Stomach smooth muscle (tissue), 2 donors: ENCODE measurements at regions not wholly inside any gene's neighbourhood (a gene's known extent, or its start where the extent isn't known, plus 50 kb on each side); places are given as distances from the start of the nearest gene placed in this dataset.

Experiments
- H3K27ac ChIP-seq: one replicate; pipeline ENCODE4 v1.7.0; 2013; ENCODE audit warnings: mild to moderate bottlenecking, low read length, inconsistent platforms
- H3K27me3 ChIP-seq, 2 donors: one replicate each; pipeline ENCODE4 v1.7.0; 2013; ENCODE audit warnings: low read length in 2 of 2; ENCODE audit not compliant: insufficient read depth in 2 of 2, control insufficient read depth in 1 of 2
- H3K36me3 ChIP-seq, 2 donors: one replicate each; pipeline ENCODE4 v1.7.0; 2013; ENCODE audit warnings: low read length in 2 of 2; ENCODE audit not compliant: control insufficient read depth in 2 of 2, insufficient read depth in 2 of 2
- H3K4me1 ChIP-seq: one replicate; pipeline ENCODE4 v1.7.0; 2013; ENCODE audit warnings: low read length; ENCODE audit not compliant: control insufficient read depth, insufficient read depth
- H3K4me3 ChIP-seq, 2 donors: one replicate each; pipeline ENCODE4 v1.7.0; 2013; ENCODE audit warnings: low read length in 2 of 2
- H3K9ac ChIP-seq, 2 donors: one replicate each; pipeline ENCODE4 v1.7.0; 2013; ENCODE audit warnings: low read length in 2 of 2, mild to moderate bottlenecking in 1 of 2
- H3K9me3 ChIP-seq, 2 donors: one replicate each; pipeline ENCODE4 v1.7.0; 2013; ENCODE audit warnings: low read length in 2 of 2; ENCODE audit not compliant: control insufficient read depth in 2 of 2
- donor health status: healthy.
- donor health status: Pancreatic carcinoma.

DNA sequence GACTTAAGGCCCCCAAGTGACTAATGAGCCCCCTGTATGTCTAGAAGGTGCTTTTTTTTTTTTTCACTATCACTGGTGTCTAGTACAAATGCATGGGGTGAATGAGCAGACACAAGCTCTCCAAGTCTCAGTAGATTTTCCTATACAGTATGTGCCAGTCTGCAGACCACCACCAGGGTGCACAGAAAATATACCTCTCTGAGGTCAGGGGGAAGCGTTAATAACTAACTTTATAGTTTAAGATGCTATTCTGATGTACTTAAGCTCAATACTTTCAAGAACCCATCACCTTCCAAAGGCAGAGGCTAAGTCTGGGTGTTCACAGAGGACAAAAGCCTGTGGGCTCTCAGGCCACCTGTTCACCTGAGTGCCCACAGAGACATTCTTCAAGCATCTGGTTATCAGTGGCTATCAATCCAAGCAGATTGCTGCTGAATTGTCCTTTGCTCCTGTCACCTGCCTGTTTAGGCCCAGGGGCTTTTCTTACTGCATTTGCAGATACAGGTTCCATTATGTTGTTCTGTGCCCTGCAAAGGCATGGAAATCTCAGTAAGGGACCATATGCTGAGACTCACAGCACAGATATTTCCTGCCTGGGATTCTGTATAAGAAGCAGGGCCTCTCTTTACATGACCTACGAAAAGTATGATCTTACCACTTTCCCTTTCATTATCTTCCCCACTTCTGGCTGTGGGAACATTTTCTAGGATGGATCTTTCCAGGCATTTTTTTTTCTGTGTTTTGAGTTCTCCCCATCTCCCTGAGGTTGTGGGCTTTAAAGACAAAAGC, 534.6 kb downstream of the TNS1 start:
- H3K27me3 ChIP-seq: no peaks in the 10 kb centered on the region
- H3K4me3 ChIP-seq: no peak overlapping the region
- H3K36me3 ChIP-seq: no peaks in the 10 kb centered on the region
- H3K27ac ChIP-seq: no peak overlapping the region
- no peaks in the 10 kb centered on the region for H3K9me3 ChIP-seq
- peaks cover 6% of the 10 kb centered on the region for H3K4me1 ChIP-seq
- H3K9ac ChIP-seq: no peak overlapping the region

DNA sequence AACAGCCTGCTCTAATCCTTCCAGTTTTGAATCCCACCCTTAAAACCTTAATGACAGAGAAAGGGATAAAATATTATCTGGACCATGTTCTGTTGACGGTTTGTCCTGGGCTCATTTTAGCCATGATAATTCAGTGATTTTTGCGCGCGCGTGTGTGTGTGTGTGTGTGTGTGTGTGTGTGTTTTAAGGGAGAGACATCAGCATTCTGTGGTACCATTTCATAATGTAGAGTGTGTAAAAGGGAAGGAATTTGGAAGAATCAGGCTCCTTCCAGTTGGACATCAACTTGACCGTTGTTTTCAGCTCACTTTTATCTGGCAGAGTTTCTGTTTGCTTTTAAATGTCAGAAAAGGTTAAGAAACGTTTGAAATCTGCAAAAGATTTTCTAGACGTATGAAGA, 535.5 kb downstream of the TNS1 start:
- no peaks in the 10 kb centered on the region for H3K9me3 ChIP-seq
- peaks cover 6% of the 10 kb centered on the region for H3K4me1 ChIP-seq
- no peaks in the 10 kb centered on the region for H3K27me3 ChIP-seq
- no peak overlapping the region for H3K9ac ChIP-seq
- H3K36me3 ChIP-seq: no peaks in the 10 kb centered on the region
- no peak overlapping the region for H3K4me3 ChIP-seq
- H3K27ac ChIP-seq: no peak overlapping the region

- H3K27ac ChIP-seq: no peak overlapping the region
- H3K9me3 ChIP-seq: no peaks in the 10 kb centered on the region
- H3K9ac ChIP-seq: no peak overlapping the region
- H3K4me3 ChIP-seq: no peak overlapping the region
- H3K27me3 ChIP-seq: no peaks in the 10 kb centered on the region
- H3K36me3 ChIP-seq: no peaks in the 10 kb centered on the region
- H3K4me1 ChIP-seq: peaks cover 6% of the 10 kb centered on the region
These were observed 536.0 kb downstream of the TNS1 start for GRCh38 chr2:217466805-217467204.

DNA sequence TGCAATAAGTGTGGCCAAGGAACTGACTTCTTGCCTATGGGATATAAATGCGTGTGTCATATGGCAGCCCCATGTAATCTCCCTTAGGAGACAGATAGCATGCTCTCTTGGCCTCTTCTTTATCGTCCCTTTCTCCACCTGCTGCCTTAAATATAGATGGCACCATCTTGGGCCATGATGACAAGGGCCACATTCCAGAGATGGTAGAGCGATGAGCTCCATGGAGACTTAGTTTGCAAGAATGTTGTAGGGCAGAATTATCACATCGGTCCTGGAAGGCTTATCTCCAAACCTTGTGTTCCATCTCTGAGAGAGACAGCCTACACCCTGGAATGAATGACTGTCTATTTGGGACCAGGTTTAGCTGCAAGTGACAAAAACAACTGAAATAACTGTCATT, 536.7 kb downstream of the TNS1 start:
- H3K36me3 ChIP-seq: no peaks in the 10 kb centered on the region
- H3K4me3 ChIP-seq: no peak overlapping the region
- H3K9me3 ChIP-seq: no peaks in the 10 kb centered on the region
- H3K4me1 ChIP-seq: peaks cover 6% of the 10 kb centered on the region
- H3K27me3 ChIP-seq: no peaks in the 10 kb centered on the region
- no peak overlapping the region for H3K27ac ChIP-seq
- no peak overlapping the region for H3K9ac ChIP-seq

- no peaks in the 10 kb centered on the region for H3K9me3 ChIP-seq
- no peak overlapping the region for H3K9ac ChIP-seq
- H3K4me3 ChIP-seq: no peak overlapping the region
- no peaks in the 10 kb centered on the region for H3K27me3 ChIP-seq
- no peak overlapping the region for H3K27ac ChIP-seq
- H3K36me3 ChIP-seq: no peaks in the 10 kb centered on the region
- peaks cover 6% of the 10 kb centered on the region for H3K4me1 ChIP-seq
These were observed 537.7 kb downstream of the TNS1 start for GRCh38 chr2:217465100-217465499.

DNA sequence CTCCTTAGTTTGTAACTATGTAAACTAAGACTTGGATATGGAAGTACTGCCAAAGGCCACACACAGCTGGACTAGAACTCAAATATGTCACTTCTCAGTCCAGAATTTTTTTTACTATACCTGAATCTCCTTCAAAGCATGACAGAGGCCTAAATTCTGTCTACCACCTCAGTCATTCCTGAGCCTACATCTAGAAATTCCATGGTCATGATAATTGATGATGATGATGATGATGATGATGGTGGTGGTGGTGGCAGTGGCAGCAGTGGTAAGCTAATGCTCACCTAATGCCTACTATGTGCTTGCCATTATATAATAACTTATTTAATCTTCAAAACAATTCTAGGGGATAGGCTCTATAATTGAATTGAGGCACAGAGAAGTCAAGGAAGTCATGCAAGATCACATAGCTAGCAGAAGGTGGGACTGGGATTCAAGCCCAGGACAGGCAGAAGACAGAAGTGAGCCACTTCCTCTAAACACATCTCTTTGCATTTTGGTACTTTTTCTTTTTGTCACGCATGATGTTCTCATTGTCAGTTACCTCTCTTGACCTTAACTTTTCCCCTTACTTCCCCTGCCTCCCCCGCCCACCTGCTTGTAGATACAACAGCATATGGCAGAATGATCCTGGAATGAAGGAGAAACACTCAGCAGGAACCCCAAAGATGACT, 539.3 kb downstream of the TNS1 start:
- Histone ChIP-seq H3K9me3 (no peaks in the 10 kb centered on the region), H3K9ac (no peak overlapping the region), H3K27me3 (no peaks in the 10 kb centered on the region), H3K4me3 (no peak overlapping the region), H3K36me3 (no peaks in the 10 kb centered on the region), H3K27ac (no peak overlapping the region), H3K4me1 (peaks cover 6% of the 10 kb centered on the region)

DNA sequence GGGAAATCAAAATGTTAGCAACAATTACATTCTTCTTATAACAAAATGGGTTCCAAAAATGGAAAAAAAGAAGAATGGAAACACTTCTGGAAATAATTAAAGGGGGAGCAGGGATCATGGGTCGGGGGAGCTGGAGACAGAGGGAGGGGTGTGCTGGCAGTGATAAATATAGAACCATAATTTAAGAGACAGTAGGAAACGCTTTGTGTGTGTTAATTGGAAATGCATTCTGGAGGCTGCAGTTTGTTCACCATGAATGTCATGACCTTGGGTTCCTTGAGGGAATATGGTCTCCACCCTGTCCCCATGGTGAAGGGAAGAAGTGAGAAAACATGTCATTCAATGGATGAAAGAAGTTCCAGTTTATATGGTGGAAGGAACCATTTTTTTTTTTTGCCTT, 540.7 kb downstream of the TNS1 start:
- H3K27me3 ChIP-seq: no peaks in the 10 kb centered on the region
- no peaks in the 10 kb centered on the region for H3K9me3 ChIP-seq
- no peak overlapping the region for H3K9ac ChIP-seq
- H3K36me3 ChIP-seq: no peaks in the 10 kb centered on the region
- H3K4me1 ChIP-seq: peaks cover 4% of the 10 kb centered on the region
- no peak overlapping the region for H3K4me3 ChIP-seq
- H3K27ac ChIP-seq: no peak overlapping the region

- H3K9ac ChIP-seq: no peak overlapping the region
- H3K27me3 ChIP-seq: no peaks in the 10 kb centered on the region
- no peaks in the 10 kb centered on the region for H3K9me3 ChIP-seq
- H3K36me3 ChIP-seq: no peaks in the 10 kb centered on the region
- peaks cover under 1% of the 10 kb centered on the region for H3K4me1 ChIP-seq
- no peak overlapping the region for H3K27ac ChIP-seq
- H3K4me3 ChIP-seq: no peak overlapping the region
These were observed 541.1 kb downstream of the TNS1 start for GRCh38 chr2:217461674-217462073.

DNA sequence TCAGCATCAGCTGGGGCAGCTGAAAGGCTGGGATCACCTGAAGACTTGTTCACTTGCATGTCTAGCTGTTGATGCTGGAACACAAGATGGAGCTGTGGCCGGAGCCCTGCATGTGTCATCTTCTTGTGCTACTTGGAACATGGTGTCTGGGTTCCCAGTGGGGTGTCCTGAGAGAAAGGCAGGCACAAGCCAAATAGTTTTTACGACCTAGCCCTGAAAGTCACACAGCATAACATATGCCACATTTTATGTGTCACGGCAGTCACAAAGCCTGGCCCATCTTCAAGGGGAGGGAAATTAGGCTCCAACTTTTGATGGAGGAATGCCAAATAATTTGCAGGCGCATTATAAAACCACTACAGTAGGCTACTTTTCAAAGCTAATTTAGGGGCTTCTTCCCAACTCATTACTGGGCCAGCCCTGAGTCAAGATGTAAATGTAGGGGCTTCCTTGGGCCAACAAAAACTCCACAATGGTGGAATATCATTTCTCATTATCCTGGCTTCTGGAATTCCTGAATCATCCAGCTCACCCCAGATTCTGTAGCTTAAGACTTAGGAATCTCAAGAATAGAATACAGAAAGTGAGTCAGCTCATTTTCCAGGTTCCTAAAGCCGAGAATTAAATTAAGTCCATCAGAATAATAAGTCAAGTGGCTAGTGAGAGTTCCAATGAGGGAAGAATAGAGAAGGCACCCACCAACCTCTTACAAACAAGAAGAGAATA, 543.0 kb downstream of the TNS1 start:
- Histone ChIP-seq H3K27ac (no peak overlapping the region), H3K9ac (no peak overlapping the region), H3K4me3 (no peak overlapping the region), H3K9me3 (no peaks in the 10 kb centered on the region), H3K27me3 (no peaks in the 10 kb centered on the region), H3K4me1 (no peaks in the 10 kb centered on the region), H3K36me3 (no peaks in the 10 kb centered on the region)

DNA sequence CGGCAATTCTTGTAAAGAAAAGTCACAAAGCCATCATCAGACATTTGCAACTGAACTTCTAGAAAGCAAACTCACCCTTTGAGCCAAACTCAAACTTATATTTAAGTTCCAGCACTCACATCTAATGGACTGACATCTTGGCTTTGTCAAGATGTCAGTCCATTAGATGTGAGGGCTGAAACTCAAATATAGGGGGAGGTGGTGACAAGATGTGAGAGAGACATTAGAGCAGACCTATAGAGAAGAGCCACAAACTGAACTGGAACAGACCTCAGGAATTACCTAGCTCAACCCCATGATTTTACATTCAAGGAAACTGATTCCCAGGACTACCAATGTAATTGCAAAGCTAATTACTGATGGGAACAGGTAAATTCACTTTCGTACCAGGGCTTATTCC, 543.8 kb downstream of the TNS1 start:
- Histone ChIP-seq H3K27ac (no peak overlapping the region), H3K4me3 (no peak overlapping the region), H3K36me3 (no peaks in the 10 kb centered on the region), H3K9me3 (no peaks in the 10 kb centered on the region), H3K4me1 (no peaks in the 10 kb centered on the region), H3K27me3 (no peaks in the 10 kb centered on the region), H3K9ac (no peak overlapping the region)

DNA sequence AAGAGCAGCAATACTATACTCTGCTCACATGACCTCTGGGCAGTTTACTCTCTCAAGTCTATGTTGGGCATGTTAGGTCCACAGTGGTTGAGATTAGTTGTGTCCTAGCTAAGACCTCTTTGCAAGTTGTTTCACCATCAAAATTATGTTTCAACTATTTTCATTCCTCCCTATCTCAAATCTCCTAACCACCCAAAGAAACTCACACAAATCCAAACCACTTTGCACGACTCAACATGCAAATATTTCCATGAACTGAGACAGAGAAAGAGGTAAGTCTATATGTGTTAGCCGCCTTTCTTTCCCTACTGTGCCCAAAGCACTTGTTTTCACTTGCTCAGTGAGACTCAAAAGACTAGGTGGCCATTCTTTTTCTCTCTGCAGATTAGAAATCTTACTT, 546.8 kb downstream of the TNS1 start:
- H3K9me3 ChIP-seq: no peaks in the 10 kb centered on the region
- no peak overlapping the region for H3K9ac ChIP-seq
- H3K27ac ChIP-seq: no peak overlapping the region
- H3K4me1 ChIP-seq: peaks cover 4% of the 10 kb centered on the region
- no peak overlapping the region for H3K4me3 ChIP-seq
- H3K27me3 ChIP-seq: no peaks in the 10 kb centered on the region
- H3K36me3 ChIP-seq: no peaks in the 10 kb centered on the region
